OCI-LY7 (cell line): ENCODE measurements at regions not wholly inside any gene's neighbourhood (a gene's known extent, or its start where the extent isn't known, plus 50 kb on each side); places are given as distances from the start of the nearest gene placed in this dataset.

Experiments
- EZH2phosphoT487 ChIP-seq: fragments of 200-600 bp; sonication (generic); IDR thresholded peaks from 2 replicates; pipeline ENCODE4 v1.6.1; 2018; ENCODE audit warnings: low read depth, borderline replicate concordance, mild to moderate bottlenecking, mixed run types, antibody characterized with exemption, low read length, moderate library complexity, mixed read lengths
- TF ChIP-seq, protein P1 (sequence below): fragments of 200-600 bp; sonication (generic); conservative IDR thresholded peaks from 2 replicates; pipeline ENCODE4 v1.5.1; 2014; ENCODE audit warnings: mild to moderate bottlenecking, antibody characterized with exemption, low read length, moderate library complexity, mixed read lengths

GRCh38 chr3:26368312-26368711, 254.3 kb upstream of the LRRC3B start:
- TF ChIP-seq, protein P1, sequence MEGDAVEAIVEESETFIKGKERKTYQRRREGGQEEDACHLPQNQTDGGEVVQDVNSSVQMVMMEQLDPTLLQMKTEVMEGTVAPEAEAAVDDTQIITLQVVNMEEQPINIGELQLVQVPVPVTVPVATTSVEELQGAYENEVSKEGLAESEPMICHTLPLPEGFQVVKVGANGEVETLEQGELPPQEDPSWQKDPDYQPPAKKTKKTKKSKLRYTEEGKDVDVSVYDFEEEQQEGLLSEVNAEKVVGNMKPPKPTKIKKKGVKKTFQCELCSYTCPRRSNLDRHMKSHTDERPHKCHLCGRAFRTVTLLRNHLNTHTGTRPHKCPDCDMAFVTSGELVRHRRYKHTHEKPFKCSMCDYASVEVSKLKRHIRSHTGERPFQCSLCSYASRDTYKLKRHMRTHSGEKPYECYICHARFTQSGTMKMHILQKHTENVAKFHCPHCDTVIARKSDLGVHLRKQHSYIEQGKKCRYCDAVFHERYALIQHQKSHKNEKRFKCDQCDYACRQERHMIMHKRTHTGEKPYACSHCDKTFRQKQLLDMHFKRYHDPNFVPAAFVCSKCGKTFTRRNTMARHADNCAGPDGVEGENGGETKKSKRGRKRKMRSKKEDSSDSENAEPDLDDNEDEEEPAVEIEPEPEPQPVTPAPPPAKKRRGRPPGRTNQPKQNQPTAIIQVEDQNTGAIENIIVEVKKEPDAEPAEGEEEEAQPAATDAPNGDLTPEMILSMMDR, result no peak
- TF ChIP-seq EZH2phosphoT487, result no peak
